IMR-90 (cell line): ENCODE measurements at regions not wholly inside any gene's neighbourhood (a gene's known extent, or its start where the extent isn't known, plus 50 kb on each side); places are given as distances from the start of the nearest gene placed in this dataset.
"Not testable (repeated sequence)": the region's sequence is repeated elsewhere in the genome, so short reads cannot be mapped to it uniquely, and the experiment has no call there.

Experiments used
- ATAC-seq: fragments of 200-7000 bp; cut with Tn5 transposase; 2 replicates; pipeline ENCODE4 v1.9.1; 2020; ENCODE audit warnings: low read depth, mild to moderate bottlenecking, moderate library complexity
- BruUV-seq: library from RNA; stranded (reverse); fragments of 400-500 nt; replicated peaks from 2 replicates; lab custom pipeline; 2021; lab: Mats Ljungman, UMichigan
- CTCF ChIA-PET: fragments of 300-600 bp; formaldehyde crosslinking; extraction: SDS; loops from one replicate; lab custom pipeline; 2021; ENCODE audit warnings: antibody characterized with exemption; lab: Yijun Ruan, JAX
- POLR2A ChIA-PET: fragments of 300-600 bp; sonication (Branson Sonifier 250); formaldehyde crosslinking; loops from one replicate; lab custom pipeline; 2022; ENCODE audit warnings: antibody characterized with exemption; ENCODE audit not compliant: unreplicated experiment; lab: Charles Lee
- DNase-seq: peaks from one replicate; pipeline ENCODE4 v3.0.0; 2013
- H2AFZ ChIP-seq: replicated peaks from 2 replicates; pipeline ENCODE3; 2013; ENCODE audit warnings: low read length, mild to moderate bottlenecking; ENCODE audit not compliant: poor library complexity
- H2AK5ac ChIP-seq: 2 replicates; pipeline ENCODE4 v1.6.1; 2013; ENCODE audit warnings: low read depth, low read length, inconsistent platforms
- H2AK9ac ChIP-seq: replicated peaks from 2 replicates; pipeline ENCODE3; 2013; ENCODE audit warnings: mild to moderate bottlenecking, low read depth, low read length, moderate library complexity; ENCODE audit not compliant: poor library complexity
- H2BK120ac ChIP-seq: 2 replicates; pipeline ENCODE4 v1.6.1; 2013; ENCODE audit warnings: low read depth, low read length, inconsistent platforms
- H2BK15ac ChIP-seq: 3 replicates; pipeline ENCODE4 v1.6.1; 2013; ENCODE audit warnings: low read depth, low read length, inconsistent platforms
- H2BK20ac ChIP-seq: 2 replicates; pipeline ENCODE4 v1.6.1; 2013; ENCODE audit warnings: low read depth, mild to moderate bottlenecking, inconsistent platforms, low read length, moderate library complexity
- H2BK5ac ChIP-seq: 2 replicates; pipeline ENCODE4 v1.6.1; 2013; ENCODE audit warnings: mild to moderate bottlenecking, low read depth, low read length, inconsistent platforms; ENCODE audit not compliant: poor library complexity, severe bottlenecking
- H3K14ac ChIP-seq: replicated peaks from 2 replicates; pipeline ENCODE4 v1.6.1; 2013; ENCODE audit warnings: low read depth, low read length, inconsistent platforms
- H3K18ac ChIP-seq: 2 replicates; pipeline ENCODE4 v1.6.1; 2013; ENCODE audit warnings: low read depth, low read length, control low read depth
- H3K23ac ChIP-seq: 2 replicates; pipeline ENCODE4 v1.6.1; 2013; ENCODE audit warnings: low read depth, low read length, inconsistent platforms
- H3K27ac ChIP-seq: 2 replicates; pipeline ENCODE4 v1.5.1; 2013; ENCODE audit warnings: mild to moderate bottlenecking, control low read depth, low read length; ENCODE audit not compliant: insufficient read depth
- H3K27me3 ChIP-seq: 2 replicates; pipeline ENCODE4 v1.6.1; 2013; ENCODE audit warnings: low read length; ENCODE audit not compliant: control insufficient read depth, insufficient read depth
- H3K36me3 ChIP-seq: 2 replicates; pipeline ENCODE4 v1.6.1; 2013; ENCODE audit warnings: low read length, mixed read lengths; ENCODE audit not compliant: control insufficient read depth, insufficient read depth
- H3K4ac ChIP-seq: 2 replicates; pipeline ENCODE4 v1.6.1; 2013; ENCODE audit warnings: low read depth, low read length, inconsistent platforms
- H3K4me1 ChIP-seq: 2 replicates; pipeline ENCODE4 v1.6.1; 2013; ENCODE audit warnings: low read length, mixed read lengths; ENCODE audit not compliant: control insufficient read depth, insufficient read depth
- H3K4me2 ChIP-seq: 2 replicates; pipeline ENCODE4 v1.6.1; 2013; ENCODE audit warnings: low read depth, mild to moderate bottlenecking, control low read depth, low read length, moderate library complexity
- H3K4me3 ChIP-seq: 2 replicates; pipeline ENCODE4 v1.5.1; 2013; ENCODE audit warnings: low read depth, mild to moderate bottlenecking, control low read depth, low read length, moderate library complexity; ENCODE audit not compliant: insufficient read depth
- H3K56ac ChIP-seq: 2 replicates; pipeline ENCODE4 v1.6.1; 2013; ENCODE audit warnings: low read length, inconsistent platforms; ENCODE audit not compliant: insufficient read depth; ENCODE audit errors: extremely low read depth
- H3K79me1 ChIP-seq, 2 experiments: 2 replicates each; pipeline ENCODE4 v1.6.1; 2013; ENCODE audit warnings: low read length in 2 of 2, inconsistent platforms in 1 of 2, low read depth in 1 of 2
- H3K9ac ChIP-seq: 2 replicates; pipeline ENCODE4 v1.6.1; 2013; ENCODE audit warnings: low read depth, low read length, control low read depth
- H3K9me1 ChIP-seq: 2 replicates; pipeline ENCODE4 v1.6.1; 2013; ENCODE audit warnings: low read length, inconsistent platforms; ENCODE audit not compliant: insufficient read depth
- H3K9me3 ChIP-seq: 2 replicates; pipeline ENCODE4 v1.6.1; 2013; ENCODE audit warnings: low read length; ENCODE audit not compliant: control insufficient read depth, insufficient read depth
- H4K20me1 ChIP-seq: 2 replicates; pipeline ENCODE4 v1.6.1; 2013; ENCODE audit warnings: low read length, inconsistent platforms; ENCODE audit not compliant: insufficient read depth
- H4K5ac ChIP-seq: 2 replicates; pipeline ENCODE4 v1.6.1; 2013; ENCODE audit warnings: mild to moderate bottlenecking, low read depth, low read length, control low read depth
- H4K8ac ChIP-seq, 2 experiments: 2 replicates each; pipeline ENCODE4 v1.6.1; 2013; ENCODE audit warnings: low read depth in 2 of 2, low read length in 2 of 2, control low read depth in 1 of 2, inconsistent platforms in 1 of 2
- H4K91ac ChIP-seq: 2 replicates; pipeline ENCODE4 v1.6.1; 2013; ENCODE audit warnings: low read depth, low read length, inconsistent platforms; ENCODE audit not compliant: insufficient read depth
- WGBS, 2 experiments: methylation state at CpG; one replicate each; pipeline versions ENCODE4 v1.1.5 to v1.1.7; 2013; ENCODE audit warnings: missing lambda C conversion rate in 2 of 2; ENCODE audit not compliant: insufficient read length in 1 of 2; ENCODE audit errors: extremely low coverage in 2 of 2; 5-methylcytosine and 5-hydroxymethylcytosine counted together
- dilution Hi-C: fragments of 300-500 bp; cut with HindIII; formaldehyde crosslinking; loops from one replicate; pipeline ENCODE4 v1.14.3; 2018; ENCODE audit warnings: low sequenced_read_pairs; ENCODE audit not compliant: unreplicated experiment
- in situ Hi-C: fragments of 300-500 bp; cut with MboI; formaldehyde crosslinking; loops from 3 replicates; pipeline ENCODE4 v1.14.3; 2019; ENCODE audit warnings: low sequenced_read_pairs, inconsistent platforms, mixed read lengths
- intact Hi-C: fragments of 100-400 bp; cut with micrococcal nuclease; formaldehyde crosslinking; loops from 2 replicates; pipeline ENCODE4 v1.10.0; 2022

GRCh38 chr5:176035201-176035530 is 67.1 kb upstream of the THOC3 start:
- H3K9me3 ChIP-seq, H3K14ac ChIP-seq, H3K27ac ChIP-seq, ATAC-seq, H3K36me3 ChIP-seq, H3K4ac ChIP-seq, H4K91ac ChIP-seq, H3K23ac ChIP-seq, in situ Hi-C loops, H3K27me3 ChIP-seq, H2AFZ ChIP-seq, H2AK5ac ChIP-seq, H3K18ac ChIP-seq, H2BK120ac ChIP-seq, H3K56ac ChIP-seq, CTCF ChIA-PET, H4K20me1 ChIP-seq, H3K9ac ChIP-seq, H3K4me1 ChIP-seq, BruUV-seq, H4K5ac ChIP-seq, H2BK20ac ChIP-seq, H3K9me1 ChIP-seq, H3K4me2 ChIP-seq, H3K4me3 ChIP-seq, H4K8ac ChIP-seq, dilution Hi-C loops, DNase-seq, H3K79me1 ChIP-seq, intact Hi-C loops, H2BK5ac ChIP-seq, H2BK15ac ChIP-seq, POLR2A ChIA-PET, H2AK9ac ChIP-seq: not testable (repeated sequence)
- no CpG with 5 or more reads among the region's 12 CpGs for WGBS, 2 experiments

DNA sequence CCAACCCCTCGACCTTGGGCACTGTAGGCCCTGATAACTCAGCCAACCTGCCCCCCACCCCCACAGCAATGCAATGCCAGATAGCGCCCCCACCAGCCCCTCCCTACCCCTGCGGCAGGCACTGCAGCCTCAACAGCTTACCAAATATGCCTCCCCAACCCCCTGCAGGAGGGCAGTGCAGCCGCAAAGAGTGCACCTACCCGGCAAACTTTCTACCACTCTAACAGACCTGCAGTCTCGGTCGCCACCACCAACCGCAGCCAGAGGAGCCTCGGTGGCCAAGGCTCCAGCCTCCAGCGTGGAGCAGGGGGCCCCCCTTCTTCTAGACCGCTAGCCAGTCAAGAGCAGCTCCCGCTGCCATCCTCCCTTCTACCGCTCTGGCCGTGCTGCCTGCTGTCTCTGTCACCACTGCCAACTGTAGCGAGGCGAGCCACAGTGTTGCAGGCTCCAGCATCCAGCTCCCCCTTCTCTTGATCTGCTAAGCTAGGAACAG is 67.7 kb upstream of the THOC3 start:
- H4K5ac ChIP-seq, H3K79me1 ChIP-seq, H4K20me1 ChIP-seq, H3K18ac ChIP-seq, H3K4me2 ChIP-seq, H3K36me3 ChIP-seq, H2BK5ac ChIP-seq, H4K8ac ChIP-seq, H3K23ac ChIP-seq, intact Hi-C loops, POLR2A ChIA-PET, H3K4ac ChIP-seq, H3K9ac ChIP-seq, in situ Hi-C loops, CTCF ChIA-PET, H3K4me1 ChIP-seq, H2BK20ac ChIP-seq, H2AK9ac ChIP-seq, dilution Hi-C loops, ATAC-seq, BruUV-seq, H3K4me3 ChIP-seq, H3K9me3 ChIP-seq, H2BK120ac ChIP-seq, H2AK5ac ChIP-seq, H2AFZ ChIP-seq, H2BK15ac ChIP-seq, H3K27me3 ChIP-seq, H4K91ac ChIP-seq, H3K27ac ChIP-seq, DNase-seq, H3K56ac ChIP-seq, H3K14ac ChIP-seq, H3K9me1 ChIP-seq: not testable (repeated sequence)
- WGBS, 2 experiments: no CpG with 5 or more reads among the region's 16 CpGs
